SU-DHL-6 (cell line): ENCODE measurements at regions not wholly inside any gene's neighbourhood (a gene's known extent, or its start where the extent isn't known, plus 50 kb on each side); places are given as distances from the start of the nearest gene placed in this dataset.
"Not testable (repeated sequence)": the region's sequence is repeated elsewhere in the genome, so short reads cannot be mapped to it uniquely, and the experiment has no call there.

Experiments
- H2AFZ ChIP-seq: fragments of 200-600 bp; sonication (generic); 2 replicates; pipeline ENCODE4 v1.6.1; 2014; ENCODE audit warnings: low read depth, mild to moderate bottlenecking, moderate library complexity, mixed read lengths, antibody characterized with exemption, low read length; ENCODE audit not compliant: severe bottlenecking
- H3F3A ChIP-seq: fragments of 200-600 bp; shearing (Covaris generic); 2 replicates; pipeline ENCODE4 v1.6.0; 2016; ENCODE audit warnings: antibody characterized with exemption, mild to moderate bottlenecking; ENCODE audit not compliant: insufficient read depth
- H3K27ac ChIP-seq: fragments of 200-600 bp; sonication (generic); 2 replicates; pipeline ENCODE4 v1.5.1; 2016; ENCODE audit warnings: low read depth, mild to moderate bottlenecking, low read length, moderate library complexity, mixed read lengths
- H3K27me3 ChIP-seq: fragments of 200-600 bp; sonication (generic), shearing (Covaris generic); 2 replicates; pipeline ENCODE4 v1.6.0; 2014; ENCODE audit warnings: mild to moderate bottlenecking, low read length
- H3K36me3 ChIP-seq: fragments of 200-600 bp; sonication (generic); 2 replicates; pipeline ENCODE4 v1.6.1; 2014; ENCODE audit warnings: mild to moderate bottlenecking, low read length, mixed read lengths
- H3K4me2 ChIP-seq: fragments of 300-600, 200-600 bp; shearing (Covaris generic), sonication (generic); 2 replicates; pipeline ENCODE4 v1.6.0; 2014; ENCODE audit warnings: low read length, low read depth, mild to moderate bottlenecking; ENCODE audit not compliant: poor library complexity, severe bottlenecking
- H3K4me3 ChIP-seq: fragments of 200-600 bp; sonication (generic); 2 replicates; pipeline ENCODE4 v1.5.1; 2014; ENCODE audit warnings: antibody characterized with exemption, low read length, mild to moderate bottlenecking, mixed read lengths; ENCODE audit not compliant: insufficient read depth, poor library complexity, severe bottlenecking
- H3K79me2 ChIP-seq: fragments of 200-600 bp; sonication (generic); 2 replicates; pipeline ENCODE4 v1.6.1; 2014; ENCODE audit warnings: mild to moderate bottlenecking, low read length, moderate library complexity; ENCODE audit not compliant: insufficient read depth
- H3K9ac ChIP-seq: fragments of 200-600 bp; sonication (generic); 2 replicates; pipeline ENCODE4 v1.7.0; 2014; ENCODE audit warnings: mild to moderate bottlenecking, low read length
- H3K9me2 ChIP-seq: fragments of 200-600 bp; sonication (generic); replicated peaks from 2 replicates; pipeline ENCODE4 v1.6.1; 2014; ENCODE audit warnings: low read length; ENCODE audit not compliant: insufficient read depth
- H3K9me3 ChIP-seq: fragments of 200-600 bp; sonication (generic); 2 replicates; pipeline ENCODE4 v1.6.1; 2014; ENCODE audit warnings: low read length, mixed read lengths; ENCODE audit not compliant: insufficient read depth
- H4K20me1 ChIP-seq: fragments of 200-600 bp; sonication (generic); 2 replicates; pipeline ENCODE4 v1.6.1; 2014; ENCODE audit warnings: low read depth, mild to moderate bottlenecking, antibody characterized with exemption, low read length, moderate library complexity, mixed read lengths
- EZH2phosphoT487 ChIP-seq: fragments of 200-600 bp; sonication (generic), shearing (Covaris generic); conservative IDR thresholded peaks from 2 replicates; pipeline ENCODE4 v1.6.1; 2018; ENCODE audit warnings: mild to moderate bottlenecking, antibody characterized with exemption, low read length, moderate library complexity, mixed read lengths
- TF ChIP-seq, protein P1 (sequence below): fragments of 200-600 bp; sonication (generic); IDR thresholded peaks from one replicate; pipeline ENCODE4 v1.5.1; 2017; ENCODE audit warnings: antibody characterized with exemption, mild to moderate bottlenecking, low read length, moderate library complexity; ENCODE audit not compliant: insufficient read depth, poor library complexity, severe bottlenecking

DNA sequence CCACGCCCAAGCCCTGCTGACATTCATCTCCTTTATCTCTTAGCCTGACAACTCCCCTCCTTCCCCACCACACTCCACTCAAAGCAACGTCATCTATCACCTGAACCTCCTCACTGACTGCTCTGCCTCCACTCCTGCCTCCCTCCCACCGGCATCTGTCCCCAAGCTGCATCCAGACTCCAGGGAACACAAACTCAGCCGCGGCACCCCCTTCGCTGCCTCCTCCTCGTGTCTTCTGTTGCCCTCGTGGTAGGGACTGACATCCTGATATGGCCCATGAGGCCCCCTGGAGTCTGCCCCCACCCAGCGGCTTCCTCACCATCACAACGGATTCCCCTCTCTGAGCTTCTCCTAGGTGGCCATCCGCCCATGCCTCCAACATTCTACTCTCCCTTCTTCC, 101.0 kb upstream of the TAS2R1 start:
- Histone ChIP-seq H2AFZ (no peak overlapping the region), H3F3A (no peaks in the 10 kb centered on the region), H3K27me3 (no peaks in the 10 kb centered on the region), H3K4me2 (no peak overlapping the region), H3K79me2 (no peaks in the 10 kb centered on the region), H3K9ac (no peak overlapping the region), H4K20me1 (no peaks in the 10 kb centered on the region), H3K4me3 (no peak overlapping the region), H3K36me3 (no peaks in the 10 kb centered on the region), H3K9me3 (no peaks in the 10 kb centered on the region), H3K27ac (no peak overlapping the region), H3K9me2 (no peaks in the 10 kb centered on the region)
- TF ChIP-seq, protein P1, sequence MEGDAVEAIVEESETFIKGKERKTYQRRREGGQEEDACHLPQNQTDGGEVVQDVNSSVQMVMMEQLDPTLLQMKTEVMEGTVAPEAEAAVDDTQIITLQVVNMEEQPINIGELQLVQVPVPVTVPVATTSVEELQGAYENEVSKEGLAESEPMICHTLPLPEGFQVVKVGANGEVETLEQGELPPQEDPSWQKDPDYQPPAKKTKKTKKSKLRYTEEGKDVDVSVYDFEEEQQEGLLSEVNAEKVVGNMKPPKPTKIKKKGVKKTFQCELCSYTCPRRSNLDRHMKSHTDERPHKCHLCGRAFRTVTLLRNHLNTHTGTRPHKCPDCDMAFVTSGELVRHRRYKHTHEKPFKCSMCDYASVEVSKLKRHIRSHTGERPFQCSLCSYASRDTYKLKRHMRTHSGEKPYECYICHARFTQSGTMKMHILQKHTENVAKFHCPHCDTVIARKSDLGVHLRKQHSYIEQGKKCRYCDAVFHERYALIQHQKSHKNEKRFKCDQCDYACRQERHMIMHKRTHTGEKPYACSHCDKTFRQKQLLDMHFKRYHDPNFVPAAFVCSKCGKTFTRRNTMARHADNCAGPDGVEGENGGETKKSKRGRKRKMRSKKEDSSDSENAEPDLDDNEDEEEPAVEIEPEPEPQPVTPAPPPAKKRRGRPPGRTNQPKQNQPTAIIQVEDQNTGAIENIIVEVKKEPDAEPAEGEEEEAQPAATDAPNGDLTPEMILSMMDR: no peak
- no peak for TF ChIP-seq EZH2phosphoT487

DNA sequence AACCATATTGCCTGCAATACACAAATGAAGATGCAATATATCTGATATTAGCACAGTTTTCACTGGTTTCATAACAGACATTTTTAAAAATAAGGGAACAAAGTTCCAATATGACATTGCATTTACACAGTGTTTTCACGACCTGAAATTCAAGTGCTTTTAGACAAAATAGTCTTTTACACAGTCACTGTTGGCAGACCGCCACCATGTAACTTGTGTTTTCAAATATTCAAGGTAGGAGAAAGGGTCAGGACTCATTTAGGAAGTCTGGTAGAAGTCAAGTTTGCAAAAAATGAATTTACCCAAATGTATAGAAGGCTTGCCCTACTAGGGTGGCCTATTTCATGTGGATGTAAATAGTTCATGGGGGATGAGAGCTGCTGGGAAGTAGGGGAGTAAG, 98.1 kb upstream of the TAS2R1 start:
- no peaks in the 10 kb centered on the region for H3K9me3 ChIP-seq
- no peak overlapping the region for H3K27ac ChIP-seq
- no peaks in the 10 kb centered on the region for H3K79me2 ChIP-seq
- H3K9me2 ChIP-seq: no peaks in the 10 kb centered on the region
- H3K4me3 ChIP-seq: no peak overlapping the region
- no peaks in the 10 kb centered on the region for H3K36me3 ChIP-seq
- TF ChIP-seq EZH2phosphoT487: no peak
- TF ChIP-seq, protein P1: no peak
- H3K4me2 ChIP-seq: no peak overlapping the region
- H3K27me3 ChIP-seq: no peaks in the 10 kb centered on the region
- H2AFZ ChIP-seq: no peak overlapping the region
- no peaks in the 10 kb centered on the region for H3F3A ChIP-seq
- no peaks in the 10 kb centered on the region for H4K20me1 ChIP-seq
- no peak overlapping the region for H3K9ac ChIP-seq

DNA sequence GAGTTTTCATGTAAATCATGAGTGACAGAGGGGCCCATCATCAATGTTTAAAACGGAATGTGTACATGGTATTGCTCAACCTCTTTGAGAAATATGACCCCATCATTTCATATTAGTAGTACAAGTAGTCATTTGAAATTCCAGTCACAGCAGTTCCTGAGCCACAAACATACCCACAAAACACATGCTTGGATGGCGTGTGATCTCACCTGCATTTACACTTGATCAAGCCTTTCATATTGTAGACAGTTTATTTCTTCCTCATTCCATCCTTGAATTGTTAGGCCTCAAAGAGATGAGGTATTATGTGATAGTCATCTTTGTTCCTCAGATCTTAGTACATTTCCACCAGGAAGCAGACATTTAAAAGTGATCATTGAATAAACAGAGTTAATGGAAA, 96.8 kb upstream of the TAS2R1 start:
- Histone ChIP-seq H3K36me3 (no peaks in the 10 kb centered on the region), H3K27ac (no peak overlapping the region), H3K79me2 (no peaks in the 10 kb centered on the region), H3K4me2 (no peak overlapping the region), H4K20me1 (no peaks in the 10 kb centered on the region), H3K9me2 (no peaks in the 10 kb centered on the region), H3K27me3 (no peaks in the 10 kb centered on the region), H3K9ac (no peak overlapping the region), H3K9me3 (no peaks in the 10 kb centered on the region), H2AFZ (no peak overlapping the region), H3K4me3 (no peak overlapping the region), H3F3A (no peaks in the 10 kb centered on the region)
- TF ChIP-seq, protein P1: no peak
- TF ChIP-seq EZH2phosphoT487: no peak

DNA sequence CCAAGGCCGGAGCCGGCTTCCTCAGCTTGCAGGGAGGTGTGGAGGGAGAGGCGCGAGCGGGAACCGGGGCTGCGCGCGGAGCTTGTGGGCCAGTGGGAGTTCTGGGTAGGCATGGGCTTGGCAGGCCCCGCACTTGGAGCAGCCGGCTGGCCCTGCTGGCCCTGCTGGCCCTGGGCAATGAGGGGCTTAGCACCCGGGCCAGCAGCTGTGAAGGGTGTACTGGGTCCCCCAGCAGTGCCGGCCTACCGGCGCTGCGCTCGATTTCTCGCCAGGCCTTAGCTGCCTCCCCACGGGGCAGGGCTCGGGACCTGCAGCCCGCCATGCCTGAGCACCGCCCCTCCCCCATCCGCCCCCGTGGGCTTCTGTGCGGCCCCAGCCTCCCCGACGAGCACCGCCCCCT, 95.1 kb upstream of the TAS2R1 start:
- not testable (repeated sequence) for H3K4me2 ChIP-seq, H3K27me3 ChIP-seq, H3F3A ChIP-seq, H4K20me1 ChIP-seq, H3K36me3 ChIP-seq, H3K9me3 ChIP-seq, H3K9me2 ChIP-seq, H2AFZ ChIP-seq, H3K79me2 ChIP-seq, H3K4me3 ChIP-seq, H3K9ac ChIP-seq, H3K27ac ChIP-seq
